Activated CD4-positive, CD25-positive, alpha-beta regulatory T cell treated with anti-CD3 and anti-CD28 coated beads, Interleukin-2, amount 50 U/mL, for 72 hours (primary cell): ENCODE measurements at regions not wholly inside any gene's neighbourhood (a gene's known extent, or its start where the extent isn't known, plus 50 kb on each side); places are given as distances from the start of the nearest gene placed in this dataset.
"Not testable (repeated sequence)": the region's sequence is repeated elsewhere in the genome, so short reads cannot be mapped to it uniquely, and the experiment has no call there.

ENCODE experiments used
- DNase-seq: peaks from one replicate; pipeline ENCODE4 v3.0.0; 2021

DNA sequence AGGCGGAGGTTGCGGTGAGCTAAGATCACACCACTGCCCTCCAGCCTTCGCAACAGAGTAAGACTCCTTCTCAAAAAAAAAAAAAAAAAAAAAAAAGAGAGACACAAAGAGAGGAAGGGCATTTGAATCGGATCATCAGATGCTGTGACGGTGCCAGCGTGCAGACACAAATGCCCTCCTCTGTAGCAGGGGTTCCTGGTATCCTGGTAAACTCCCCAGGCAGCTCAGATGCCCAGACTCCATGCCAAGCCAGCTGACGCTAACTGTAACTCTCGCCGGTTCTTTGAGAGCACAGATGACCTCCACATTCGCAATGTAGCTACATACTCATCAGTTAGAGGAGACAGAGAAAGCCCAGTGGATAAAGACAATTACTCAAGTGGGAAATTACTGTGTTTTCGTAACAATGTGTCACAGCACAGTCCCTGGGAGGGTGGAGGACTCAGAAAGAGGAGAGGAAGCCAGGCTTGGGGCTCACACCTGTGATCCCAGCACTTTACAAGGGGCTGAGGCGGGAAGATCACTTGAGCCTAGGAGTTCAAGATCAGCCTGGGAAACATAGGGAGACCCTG, 153.1 kb downstream of the BRD1 start:
- DNase-seq, result no peak

DNA sequence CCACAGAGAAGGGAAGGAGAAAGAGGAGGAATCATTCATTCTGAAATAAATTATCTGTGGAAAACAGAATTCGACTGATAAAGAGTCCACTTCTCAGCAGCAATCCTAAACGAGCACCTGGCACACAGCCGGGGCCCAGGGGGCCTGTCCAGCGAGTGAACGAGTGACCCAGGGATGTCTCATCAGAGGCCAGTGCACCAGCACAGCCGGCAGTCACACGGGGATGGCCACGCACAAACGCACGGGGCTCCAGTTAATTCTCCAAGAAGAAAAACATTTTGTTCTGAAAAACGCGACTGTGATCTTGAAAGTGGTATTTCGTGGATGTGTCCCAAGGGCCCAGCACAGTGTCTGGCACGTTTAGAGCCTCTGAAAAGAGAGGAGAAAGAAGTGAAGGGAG, 154.6 kb downstream of the BRD1 start:
- DNase-seq, result no peak

DNA sequence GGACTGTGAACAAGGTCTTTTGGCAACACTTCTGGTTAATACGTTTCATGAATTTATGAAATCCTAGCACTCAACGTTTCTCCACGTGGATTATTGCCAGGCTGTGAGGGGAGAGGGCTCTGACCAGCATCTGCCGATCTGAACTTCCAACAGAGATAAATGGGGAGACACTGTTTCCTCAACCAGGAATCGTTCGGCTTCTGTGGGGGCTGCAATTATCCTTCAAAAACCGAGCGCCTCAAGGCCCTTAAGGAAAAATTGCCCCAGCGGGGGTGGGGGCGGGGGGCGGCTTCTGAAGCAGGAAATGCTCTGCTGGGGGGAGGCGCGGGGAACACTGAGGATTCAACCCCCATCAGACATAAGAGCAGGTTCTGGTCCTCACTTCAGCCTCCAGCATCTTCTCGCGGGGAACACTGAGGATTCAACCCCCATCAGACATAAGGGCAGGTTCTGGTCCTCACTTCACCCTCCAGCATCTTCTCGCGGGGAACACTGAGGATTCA, 155.6 kb downstream of the BRD1 start:
- no peak for DNase-seq

DNA sequence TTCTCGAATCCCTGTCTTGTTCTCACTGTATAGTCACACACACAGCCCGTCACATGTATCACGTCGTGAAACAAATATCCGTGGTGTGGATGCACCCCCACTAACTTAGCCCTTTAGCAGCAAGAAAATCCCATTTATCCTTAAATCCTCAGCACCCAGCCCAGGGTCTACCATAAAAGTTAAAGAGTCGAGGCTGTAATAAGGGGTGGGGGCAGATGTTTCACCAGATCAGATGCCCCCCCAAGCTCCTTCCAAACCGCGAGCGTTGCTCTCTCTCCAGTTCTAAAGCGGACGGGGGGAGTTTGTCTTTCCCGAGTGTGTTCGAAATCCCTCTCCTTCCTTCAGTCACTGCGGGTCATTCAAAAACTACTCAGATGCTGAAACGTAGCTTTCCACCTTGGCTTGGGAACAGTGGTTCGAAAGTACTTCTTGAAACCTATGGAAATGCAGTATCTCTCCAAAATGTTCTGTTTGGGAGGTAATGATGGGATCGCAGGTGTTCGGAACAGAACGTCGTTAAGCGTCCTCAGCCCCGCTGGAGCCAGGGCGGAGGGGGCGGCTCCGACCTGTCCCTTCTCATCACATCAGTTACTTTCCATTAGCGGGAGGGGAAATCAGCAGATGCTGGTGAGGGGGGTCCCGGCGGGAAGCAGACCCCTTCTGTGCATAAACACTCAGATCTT, 156.2 kb downstream of the BRD1 start:
- no peak for DNase-seq

DNA sequence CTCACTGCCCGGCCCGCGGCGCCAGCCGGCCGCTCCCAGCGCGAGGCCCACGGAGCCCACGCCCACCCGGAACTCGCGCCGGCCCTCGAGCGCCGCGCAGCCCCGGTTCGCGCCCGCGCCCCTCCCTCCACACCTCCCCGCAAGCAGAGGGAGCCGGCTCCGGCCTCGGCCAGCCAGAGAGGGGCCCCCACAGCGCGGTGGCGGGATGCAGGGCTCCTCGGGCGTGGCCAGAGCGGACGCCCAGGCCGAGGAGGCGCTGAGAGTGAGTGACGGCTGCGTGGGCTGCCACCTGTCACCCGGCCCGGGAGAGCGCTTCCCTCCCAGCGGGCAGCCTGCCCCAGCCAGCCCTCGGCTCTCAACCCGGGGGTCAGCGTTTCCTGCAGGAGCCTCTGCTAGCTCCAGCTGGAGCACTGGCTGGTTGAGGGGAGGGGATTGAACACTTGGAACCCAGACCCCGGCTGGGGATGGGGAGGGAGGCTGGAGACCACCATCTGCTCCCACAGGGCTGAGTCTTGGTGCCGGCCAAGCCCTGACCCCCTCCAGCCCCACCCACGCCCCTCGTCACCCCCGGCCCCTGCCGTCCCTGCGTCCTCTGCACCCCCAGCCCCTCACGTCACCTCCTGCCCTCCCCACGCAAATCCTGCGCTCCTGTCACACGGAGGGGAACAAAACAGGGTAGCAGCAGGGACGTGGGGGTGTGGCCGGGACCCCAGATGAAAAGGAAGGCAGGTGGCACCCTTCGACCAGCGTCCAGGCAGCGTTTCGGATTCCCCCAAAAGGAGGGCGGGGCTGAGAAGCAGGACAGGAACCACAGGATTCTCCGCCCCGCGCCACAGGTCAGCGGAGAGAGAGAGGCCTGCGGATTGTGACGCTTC, 157.0 kb downstream of the BRD1 start:
- peak; percentile 47 for DNase-seq

DNA sequence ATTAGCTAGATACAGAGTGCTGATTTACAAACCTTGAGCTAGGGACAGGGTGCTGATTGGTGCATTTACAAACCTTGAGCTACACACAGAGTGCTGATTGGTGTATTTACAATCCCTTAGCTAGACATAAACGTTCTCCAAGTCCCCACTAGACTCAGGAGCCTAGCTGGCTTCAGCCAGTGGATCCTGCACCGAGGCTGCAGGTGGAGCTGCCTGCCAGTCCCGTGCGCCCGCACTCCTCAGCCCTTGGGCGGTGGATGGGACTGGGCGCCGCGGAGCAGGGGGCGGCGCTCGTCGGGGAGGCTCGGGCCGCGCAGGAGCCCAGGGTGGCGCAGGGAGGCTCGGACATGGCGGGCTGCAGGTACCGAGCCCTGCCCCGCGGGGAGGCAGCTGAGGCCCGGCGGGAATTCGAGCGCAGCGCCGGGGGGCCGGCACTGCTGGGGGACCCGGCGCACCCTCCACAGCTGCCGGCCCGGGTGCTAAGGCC, 157.7 kb downstream of the BRD1 start:
- not testable (repeated sequence) for DNase-seq

DNA sequence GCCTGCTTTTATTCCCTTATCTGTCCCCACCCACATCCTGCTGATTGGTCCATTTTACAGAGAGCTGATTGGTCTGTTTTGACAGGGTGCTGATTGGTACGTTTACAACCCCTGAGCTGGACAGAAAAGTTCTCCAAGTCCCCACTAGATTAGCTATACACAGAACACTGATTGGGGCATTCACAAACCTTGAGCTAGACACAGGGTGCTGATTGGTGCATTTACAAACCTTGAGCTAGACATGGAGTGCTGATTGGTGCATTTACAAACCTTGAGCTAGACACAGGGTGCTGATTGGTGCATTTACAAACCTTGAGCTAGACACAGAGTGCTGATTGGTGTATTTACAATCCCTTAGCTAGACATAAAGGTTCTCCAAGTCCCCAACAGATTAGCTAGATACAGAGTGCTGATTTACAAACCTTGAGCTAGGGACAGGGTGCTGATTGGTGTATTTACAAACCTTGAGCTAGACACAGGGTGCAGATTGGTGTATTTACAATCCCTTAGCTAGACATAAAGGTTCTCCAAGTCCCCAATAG, 158.2 kb downstream of the BRD1 start:
- not testable (repeated sequence) for DNase-seq

DNA sequence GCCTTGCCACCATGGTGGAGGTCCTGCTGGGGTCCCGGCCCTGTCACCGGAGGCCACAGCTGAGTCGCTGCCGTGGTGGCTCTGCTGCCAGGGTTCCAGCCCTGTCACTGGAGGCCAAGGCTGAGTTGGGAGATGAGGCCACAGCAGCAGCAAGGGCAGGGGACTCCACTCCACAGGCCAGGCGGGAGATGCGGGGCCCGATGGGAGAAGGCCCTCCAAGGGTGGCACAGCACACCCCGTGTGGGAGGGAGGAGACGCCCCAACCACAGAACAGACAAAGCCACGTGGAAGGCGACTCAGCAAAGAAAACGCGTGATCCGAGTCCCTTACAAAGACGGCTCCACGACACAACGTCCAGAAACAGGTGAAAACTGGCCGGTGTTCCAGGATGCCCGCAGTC, 159.3 kb downstream of the BRD1 start:
- no peak for DNase-seq

DNA sequence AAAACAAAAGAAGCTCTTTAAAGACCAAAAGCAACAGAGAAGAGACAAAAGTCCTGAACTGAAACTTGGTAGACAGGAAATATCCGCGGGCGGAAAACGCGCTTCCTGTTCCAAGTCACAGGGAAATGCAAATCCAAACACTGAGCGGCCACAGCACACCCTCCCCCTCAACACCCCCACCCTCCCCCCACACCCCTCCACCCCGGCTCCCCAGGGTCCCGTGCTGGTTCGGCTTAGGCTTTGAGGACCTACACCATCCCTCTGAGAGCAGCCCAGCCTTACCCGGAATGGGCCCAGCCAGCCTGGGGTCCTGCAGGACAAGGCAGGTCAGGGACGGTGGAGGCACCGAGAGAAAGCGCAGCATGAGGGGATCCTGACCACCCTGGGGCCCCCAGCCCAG, 160.4 kb downstream of the BRD1 start:
- DNase-seq, result no peak

DNA sequence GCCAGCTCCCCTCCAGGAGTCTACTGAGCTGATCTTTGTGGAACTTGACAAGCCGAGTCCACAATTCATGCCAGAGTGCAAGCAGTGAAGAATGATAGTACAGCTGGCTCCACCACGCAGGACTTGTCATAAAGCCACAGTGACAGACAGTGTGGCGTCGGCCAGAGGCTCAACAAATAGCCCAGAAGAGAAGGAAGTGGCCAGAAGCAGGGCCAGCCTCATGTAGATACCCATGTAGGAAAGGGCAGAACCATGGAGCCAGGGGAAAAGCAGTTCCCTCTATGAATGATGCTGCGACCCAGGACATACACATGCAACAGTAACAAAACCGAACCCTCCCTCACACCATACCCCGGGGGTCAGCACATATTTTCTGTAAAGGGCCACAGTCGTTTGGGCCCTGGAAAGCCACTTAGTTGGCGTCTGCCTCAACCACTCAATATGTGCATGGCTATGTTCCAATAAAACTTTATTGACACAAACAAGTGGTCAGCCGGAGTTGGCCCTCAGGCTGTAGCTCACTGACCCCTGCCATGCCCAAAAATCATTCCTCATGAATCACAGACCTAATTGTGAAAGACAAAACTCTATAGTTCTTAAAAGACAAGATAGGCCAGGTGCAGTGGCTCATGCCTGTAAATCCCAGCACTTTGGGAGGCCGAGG, 161.4 kb downstream of the BRD1 start:
- DNase-seq, result no peak

DNA sequence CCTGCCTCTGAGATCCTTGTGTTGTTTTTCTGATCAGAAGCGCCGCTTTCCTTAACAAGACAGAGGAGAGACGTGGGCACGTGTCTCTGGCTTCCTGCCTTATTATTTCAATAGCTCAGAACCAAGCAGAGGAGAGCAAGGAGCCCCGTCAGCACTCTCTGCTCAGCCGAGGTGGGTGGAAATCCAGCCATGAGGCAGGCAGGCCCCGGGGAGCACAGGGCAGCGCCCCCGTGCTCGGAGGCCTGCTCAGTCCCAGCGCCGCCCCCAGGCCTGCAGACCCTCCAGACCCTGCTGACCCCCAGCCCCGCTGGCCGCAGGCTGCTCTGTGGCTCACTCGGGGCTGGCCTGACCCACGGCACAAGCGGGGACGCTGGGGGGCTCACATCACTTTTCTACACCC, 162.8 kb downstream of the BRD1 start:
- no peak for DNase-seq

DNA sequence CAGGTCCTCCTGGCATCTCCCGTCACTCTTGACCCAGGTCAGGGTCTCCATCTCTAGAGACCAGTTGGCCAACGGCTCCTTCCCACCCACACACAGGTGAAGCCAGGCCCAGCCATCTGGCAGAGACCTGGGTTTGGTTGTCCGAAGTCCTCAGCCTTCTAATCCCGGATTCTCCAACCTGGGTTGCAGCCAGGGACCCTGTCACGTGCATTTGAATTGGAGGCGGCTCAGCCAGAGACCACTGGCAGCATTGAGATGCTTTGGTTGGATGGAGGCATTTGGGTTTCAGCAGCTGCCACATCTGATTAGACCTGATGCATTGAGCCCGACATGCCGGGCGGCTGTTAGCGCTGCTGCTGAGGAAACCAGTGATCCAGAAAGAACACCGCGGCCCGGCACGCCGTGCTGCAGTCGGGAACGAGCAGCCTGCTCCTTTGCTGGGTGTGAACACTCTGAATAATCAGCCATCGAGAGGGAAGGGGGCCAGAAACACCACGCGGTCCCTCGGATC, 163.2 kb downstream of the BRD1 start:
- no peak for DNase-seq

DNA sequence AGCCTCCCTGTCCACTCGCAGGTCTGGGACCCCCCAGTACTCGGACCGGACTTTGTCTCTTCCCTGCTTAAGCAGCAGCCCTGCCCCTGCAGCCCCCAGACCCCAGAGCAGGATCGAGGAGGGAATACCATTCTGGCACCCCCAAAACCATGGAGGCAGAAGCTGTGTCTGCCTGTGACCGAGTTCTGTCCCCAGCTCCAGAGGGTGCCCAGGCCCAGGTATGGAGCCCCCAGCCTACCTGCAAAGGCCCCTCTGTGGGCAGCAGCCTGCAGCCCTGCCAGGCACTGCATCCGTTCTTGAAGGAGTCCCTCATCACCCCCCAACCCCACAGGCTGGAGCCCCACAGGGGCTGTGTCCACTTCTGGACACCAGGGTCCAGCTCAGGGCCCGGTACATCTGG, 163.8 kb downstream of the BRD1 start:
- no peak for DNase-seq

DNA sequence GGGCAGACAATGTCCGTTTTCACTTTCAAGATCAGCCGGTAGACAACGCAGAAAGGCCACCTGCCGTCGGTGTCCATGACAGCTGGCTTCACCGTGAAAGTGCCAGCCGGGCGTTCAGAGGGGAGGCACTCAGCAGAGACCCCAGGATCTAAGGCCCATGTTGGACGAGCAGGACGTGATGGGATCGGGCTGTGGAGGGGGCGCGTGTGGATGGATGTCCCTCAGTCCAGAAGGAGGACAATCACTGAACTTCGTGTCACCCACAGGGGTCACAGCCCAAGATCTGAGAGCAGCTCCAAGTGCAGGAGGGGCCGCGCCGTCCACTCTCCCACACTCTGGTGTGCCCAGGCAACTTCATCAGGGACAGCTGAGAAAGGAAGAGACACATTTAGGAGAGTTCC, 164.4 kb downstream of the BRD1 start:
- DNase-seq, result no peak

DNA sequence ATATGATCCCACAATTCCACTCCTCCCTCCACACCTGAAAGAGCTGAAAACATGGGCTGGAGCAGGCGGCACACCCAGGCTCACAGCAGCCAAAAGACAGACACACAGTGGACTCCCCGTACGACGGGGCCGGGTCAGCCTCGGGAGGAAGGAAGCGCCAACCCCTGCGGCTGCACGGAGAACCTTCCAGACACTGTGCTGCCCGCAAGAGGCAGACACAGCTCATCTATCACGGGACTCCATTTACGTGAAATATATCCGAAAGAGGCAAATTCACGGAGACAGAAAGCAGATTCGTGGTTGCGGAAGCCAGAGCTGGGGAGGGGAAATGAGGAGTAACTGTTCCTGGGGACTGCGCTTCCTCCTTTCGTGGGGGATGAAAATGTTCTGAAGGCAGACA, 165.0 kb downstream of the BRD1 start:
- no peak for DNase-seq

DNA sequence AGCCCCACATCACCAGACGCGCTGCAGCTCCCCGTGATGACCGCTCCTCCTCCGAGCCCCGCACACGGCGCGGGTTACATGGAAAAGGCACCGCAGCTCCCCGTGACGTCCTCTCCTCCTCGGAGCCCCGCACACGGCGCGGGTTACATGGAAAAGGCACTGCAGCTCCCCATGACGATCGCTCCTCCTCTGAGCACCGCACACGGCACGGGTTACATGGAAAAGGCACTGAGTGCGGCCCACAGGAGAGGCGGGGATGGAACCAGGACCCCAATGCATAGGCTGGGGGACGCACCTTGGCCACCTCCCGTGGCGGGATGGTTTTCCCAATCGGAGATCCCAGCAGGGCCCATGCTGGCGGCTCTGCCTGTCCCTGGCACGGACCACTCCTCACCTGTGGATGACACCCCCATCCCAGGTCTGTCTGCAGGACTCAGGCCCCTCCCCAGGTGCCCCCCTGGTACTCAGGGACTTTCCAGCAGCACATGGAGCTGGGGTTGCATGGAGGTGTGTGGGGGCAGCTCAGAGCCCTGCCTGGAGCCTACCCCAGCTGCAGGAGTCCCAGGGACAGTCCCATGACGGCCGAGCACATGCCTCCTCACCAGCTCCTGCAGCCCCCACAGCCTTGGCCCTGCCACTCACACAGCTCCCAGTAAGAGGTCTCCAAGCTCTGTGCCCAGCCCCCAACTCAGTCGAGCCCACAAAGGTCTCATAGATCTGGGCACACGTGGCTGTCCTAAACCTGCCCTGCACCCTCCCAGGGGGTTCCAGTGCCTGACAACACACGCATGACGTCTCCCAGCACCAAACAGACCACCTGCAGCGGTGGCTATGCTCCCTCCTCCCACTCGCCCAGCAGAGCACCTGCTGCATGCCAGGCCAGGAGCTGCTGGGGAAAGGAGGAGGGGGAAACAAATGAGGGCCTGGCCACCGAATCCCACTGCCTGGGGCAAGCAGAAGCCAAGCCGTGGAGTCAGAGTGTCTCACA, 166.6 kb downstream of the BRD1 start:
- DNase-seq, result no peak

DNA sequence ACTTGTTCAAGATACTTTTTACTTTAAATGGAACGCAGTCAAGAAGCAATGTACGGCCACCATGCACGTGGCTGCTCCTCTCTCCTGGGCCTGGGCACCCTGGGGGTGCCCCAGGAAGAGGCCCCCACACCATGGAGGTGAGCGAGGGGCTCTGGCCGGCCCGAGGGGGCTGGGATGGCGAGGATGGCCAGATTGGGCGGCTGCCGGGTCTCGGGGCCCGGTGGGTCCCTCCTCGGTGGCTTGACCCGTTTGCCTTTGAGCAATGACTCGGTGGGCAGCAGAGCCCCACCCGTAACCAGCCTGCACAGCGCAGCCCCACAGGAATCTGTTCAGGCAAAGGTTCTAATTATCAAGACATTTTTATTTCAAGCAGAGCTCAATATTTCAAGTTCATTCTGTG, 167.4 kb downstream of the BRD1 start:
- DNase-seq, result no peak

DNA sequence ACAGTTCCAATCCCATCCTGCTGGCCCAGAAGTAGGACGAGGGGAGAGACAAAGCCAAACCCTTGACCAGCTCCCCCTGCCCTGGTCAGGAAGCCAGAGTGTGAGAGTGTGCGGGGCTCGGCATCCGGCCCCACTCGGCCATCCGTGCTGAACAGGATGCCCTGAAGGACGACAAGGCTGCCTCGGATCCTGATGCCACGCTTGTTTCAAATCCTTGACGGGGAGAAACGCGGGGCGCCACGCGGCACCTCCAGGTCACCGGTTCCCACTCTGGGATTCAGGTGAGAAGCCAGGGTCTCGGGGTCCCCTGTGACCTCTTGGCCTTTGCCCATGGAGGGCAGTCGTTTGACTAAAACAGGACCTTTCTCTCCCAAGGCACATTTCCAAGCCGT, 167.8 kb downstream of the BRD1 start:
- no peak for DNase-seq

DNA sequence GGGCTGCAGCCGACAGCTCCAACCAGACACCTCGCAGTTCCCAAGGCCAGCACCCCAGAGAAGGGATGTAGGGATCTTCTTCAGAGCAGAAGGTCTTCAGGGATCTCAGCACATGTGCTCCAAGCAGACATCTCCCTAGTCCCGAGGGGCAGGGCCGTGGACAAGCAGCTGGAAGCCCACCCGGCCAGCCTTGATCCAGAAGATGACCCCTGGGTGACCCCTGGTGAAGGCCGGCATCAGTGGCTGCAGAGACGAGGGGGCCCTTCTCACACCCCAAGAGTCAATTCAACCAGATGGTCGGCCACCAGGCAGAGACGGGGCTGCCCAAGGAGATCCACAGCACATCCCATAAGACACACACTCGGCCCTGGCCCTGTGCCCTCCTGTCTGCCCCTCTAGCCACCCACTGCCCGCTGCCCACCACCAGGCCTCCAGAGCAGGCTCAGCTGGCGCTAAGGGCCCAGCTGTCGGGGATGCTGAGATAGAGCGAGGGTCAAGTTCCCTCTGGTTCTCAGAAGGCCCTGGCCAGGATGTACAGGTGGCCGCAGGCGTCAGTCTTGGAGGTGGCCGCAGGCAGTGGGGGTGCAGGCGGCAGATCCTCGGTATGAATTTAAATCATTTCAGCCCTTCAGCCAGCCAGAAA, 168.3 kb downstream of the BRD1 start:
- no peak for DNase-seq

DNA sequence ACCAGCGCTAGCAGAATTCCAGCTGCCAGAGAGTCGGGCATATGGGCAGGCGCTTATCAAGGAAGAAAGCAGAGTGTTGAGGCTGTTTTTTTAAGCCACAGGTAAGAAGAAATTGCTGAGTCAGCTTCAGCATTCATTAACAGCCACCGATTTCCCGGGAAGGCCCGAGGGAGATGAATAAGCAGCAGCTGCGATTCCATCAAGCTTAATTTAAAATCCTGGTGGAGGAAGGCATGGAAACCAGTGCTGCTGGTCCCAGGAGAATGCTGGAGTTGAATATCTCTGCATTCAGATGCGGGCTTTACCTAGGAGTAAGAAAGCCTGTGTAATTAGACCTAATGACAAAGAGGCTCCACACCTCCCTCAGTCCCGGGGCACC, 168.8 kb downstream of the BRD1 start:
- no peak for DNase-seq
